Neuronal stem cell (in vitro differentiated cells): ENCODE measurements at regions not wholly inside any gene's neighbourhood (a gene's known extent, or its start where the extent isn't known, plus 50 kb on each side); places are given as distances from the start of the nearest gene placed in this dataset.

Source experiments
- DNase-seq: peaks from one replicate; pipeline ENCODE4 v3.0.0-alpha.2; 2013; ENCODE audit warnings: low spot score
- H2AFZ ChIP-seq: one replicate; pipeline ENCODE4 v1.6.1; 2013; ENCODE audit warnings: mild to moderate bottlenecking, low read length, inconsistent platforms
- H2AK5ac ChIP-seq: 2 replicates; pipeline ENCODE4 v1.6.1; 2013; ENCODE audit warnings: low read depth, mild to moderate bottlenecking, inconsistent platforms, low read length, moderate library complexity, mixed read lengths
- H2BK120ac ChIP-seq: 2 replicates; pipeline ENCODE4 v1.6.1; 2013; ENCODE audit warnings: low read depth, mild to moderate bottlenecking, inconsistent platforms, low read length, moderate library complexity, mixed read lengths
- H2BK12ac ChIP-seq: one replicate; pipeline ENCODE4 v1.6.1; 2013; ENCODE audit warnings: low read length, inconsistent platforms
- H2BK15ac ChIP-seq: 2 replicates; pipeline ENCODE4 v1.6.1; 2013; ENCODE audit warnings: mild to moderate bottlenecking, low read length, inconsistent platforms, mixed read lengths
- H2BK5ac ChIP-seq: one replicate; pipeline ENCODE4 v1.6.1; 2013; ENCODE audit warnings: inconsistent platforms, mild to moderate bottlenecking, low read length, moderate library complexity
- H3K14ac ChIP-seq: one replicate; pipeline ENCODE4 v1.6.1; 2013; ENCODE audit warnings: low read length, inconsistent platforms
- H3K18ac ChIP-seq: 2 replicates; pipeline ENCODE4 v1.6.1; 2013; ENCODE audit warnings: low read length, inconsistent platforms
- H3K23ac ChIP-seq: 2 replicates; pipeline ENCODE4 v1.6.1; 2013; ENCODE audit warnings: low read depth, mild to moderate bottlenecking, mixed read lengths, low read length, inconsistent platforms; ENCODE audit not compliant: poor library complexity
- H3K27ac ChIP-seq: replicated peaks from 3 replicates; pipeline ENCODE4 v1.5.1; 2013; ENCODE audit warnings: low read length, inconsistent platforms
- H3K27me3 ChIP-seq, 3 experiments: 2 replicates each; pipeline ENCODE4 v1.6.1; 2013; ENCODE audit warnings: low read length in 3 of 3, mild to moderate bottlenecking in 2 of 3, inconsistent platforms in 1 of 3, low read depth in 1 of 3, mixed read lengths in 1 of 3, moderate library complexity in 1 of 3; ENCODE audit not compliant: control insufficient read depth in 3 of 3, insufficient read depth in 3 of 3
- H3K36me3 ChIP-seq, 2 donors: replicated peaks in 1 of 2; 2 replicates each; pipeline ENCODE4 v1.6.1; 2013; ENCODE audit warnings: low read length in 2 of 2; ENCODE audit not compliant: control insufficient read depth in 2 of 2, insufficient read depth in 2 of 2
- H3K4ac ChIP-seq: 2 replicates; pipeline ENCODE4 v1.6.1; 2013; ENCODE audit warnings: inconsistent platforms, mild to moderate bottlenecking, low read length, moderate library complexity
- H3K4me1 ChIP-seq, 2 donors: 1 replicate in 1 of 2; 2 replicates in 1 of 2; pipeline ENCODE4 v1.6.1; 2013; ENCODE audit warnings: low read length in 2 of 2, low read depth in 1 of 2; ENCODE audit not compliant: control insufficient read depth in 2 of 2, insufficient read depth in 1 of 2
- H3K4me2 ChIP-seq: one replicate; pipeline ENCODE4 v1.6.1; 2013; ENCODE audit warnings: mild to moderate bottlenecking, low read length, inconsistent platforms; ENCODE audit not compliant: insufficient read depth, poor library complexity, severe bottlenecking
- H3K4me3 ChIP-seq, 2 donors: 2 replicates each; pipeline ENCODE4 v1.5.1; 2013; ENCODE audit warnings: low read length in 2 of 2, mild to moderate bottlenecking in 2 of 2, inconsistent platforms in 1 of 2, moderate library complexity in 1 of 2
- H3K79me1 ChIP-seq: one replicate; pipeline ENCODE4 v1.6.1; 2013; ENCODE audit warnings: low read depth, mild to moderate bottlenecking, inconsistent platforms, low read length, moderate library complexity
- H3K9ac ChIP-seq: one replicate; pipeline ENCODE4 v1.6.1; 2013; ENCODE audit warnings: mild to moderate bottlenecking, low read depth, low read length, inconsistent platforms; ENCODE audit not compliant: poor library complexity
- H3K9me3 ChIP-seq, 2 donors: replicated peaks in 1 of 2; 2 replicates each; pipeline versions ENCODE3 to v1.6.1; 2013; ENCODE audit warnings: low read length in 2 of 2, mild to moderate bottlenecking in 2 of 2, inconsistent platforms in 1 of 2, low read depth in 1 of 2, mixed read lengths in 1 of 2, moderate library complexity in 1 of 2; ENCODE audit not compliant: control insufficient read depth in 2 of 2, insufficient read depth in 1 of 2
- H4K8ac ChIP-seq: one replicate; pipeline ENCODE4 v1.6.1; 2013; ENCODE audit warnings: low read depth, mild to moderate bottlenecking, inconsistent platforms, low read length, moderate library complexity
- H4K91ac ChIP-seq: one replicate; pipeline ENCODE4 v1.6.1; 2013; ENCODE audit warnings: low read length, low read depth, mild to moderate bottlenecking, inconsistent platforms; ENCODE audit not compliant: poor library complexity
- WGBS, 2 donors: extraction: QIAGEN DNeasy Blood & Tissue Kit; methylation state at CpG; one replicate each; pipeline ENCODE4 v1.1.7; 2013; ENCODE audit warnings: missing lambda C conversion rate in 2 of 2, mixed read lengths in 1 of 2; ENCODE audit not compliant: insufficient read length in 2 of 2, insufficient replicate concordance in 1 of 2; ENCODE audit errors: extremely low coverage in 2 of 2; 5-methylcytosine and 5-hydroxymethylcytosine counted together

GRCh38 chr1:168789501-168789900, 60.5 kb upstream of the DPT start:
- DNase-seq = no peak
- Histone ChIP-seq H3K4ac (no peak overlapping the region), H2BK5ac (no peak overlapping the region)

GRCh38 chr1:168792142-168792541, 63.1 kb upstream of the DPT start:
- WGBS, 2 donors = no CpG with 5 or more reads among the region's 3 CpGs
- Histone ChIP-seq H3K4me1 (no peaks in the 10 kb centered on the region), H3K18ac (no peak overlapping the region), H3K23ac (no peak overlapping the region), H3K9ac (no peak overlapping the region), H2BK120ac (no peak overlapping the region), H3K36me3 (no peaks in the 10 kb centered on the region), H2BK5ac (no peak overlapping the region), H3K4me3 (no peak overlapping the region), H3K9me3 (no peaks in the 10 kb centered on the region), H3K27me3 (no peaks in the 10 kb centered on the region), H3K27ac (no peak overlapping the region), H3K4ac (no peak overlapping the region), H2AK5ac (no peak overlapping the region), H3K4me2 (no peak overlapping the region), H2BK15ac (no peak overlapping the region), H4K91ac (no peak overlapping the region), H3K79me1 (no peaks in the 10 kb centered on the region), H4K8ac (no peak overlapping the region), H2AFZ (no peak overlapping the region), H2BK12ac (no peak overlapping the region), H3K14ac (no peak overlapping the region)
- no peak for DNase-seq

More at GRCh38 chr1:168789501-168789900, 60.5 kb upstream of the DPT start:
- Histone ChIP-seq H4K8ac (no peak overlapping the region), H3K9ac (no peak overlapping the region), H3K4me3 (no peak overlapping the region), H3K79me1 (no peaks in the 10 kb centered on the region), H2BK15ac (no peak overlapping the region), H3K9me3 (no peaks in the 10 kb centered on the region), H3K4me1 (no peaks in the 10 kb centered on the region), H3K23ac (no peak overlapping the region), H3K14ac (no peak overlapping the region), H2BK120ac (no peak overlapping the region), H3K36me3 (no peaks in the 10 kb centered on the region), H2BK12ac (no peak overlapping the region), H4K91ac (no peak overlapping the region), H2AFZ (no peak overlapping the region), H3K27me3 (no peaks in the 10 kb centered on the region), H3K4me2 (no peak overlapping the region), H3K27ac (no peak overlapping the region), H2AK5ac (no peak overlapping the region), H3K18ac (no peak overlapping the region)
- WGBS, 2 donors = 100% methylated on average over 1 of the region's 2 CpGs; no CpG with 5 or more reads in 1 of the 2 donors

- no CpG with 5 or more reads among the region's 2 CpGs for WGBS, 2 donors
- no peak overlapping the region for H2BK120ac ChIP-seq
Observed at GRCh38 chr1:168792592-168793125, 63.7 kb upstream of the DPT start.

GRCh38 chr1:168794057-168794456, 65.1 kb upstream of the DPT start:
- no peak overlapping the region for H2BK12ac ChIP-seq
- no peak overlapping the region for H2BK5ac ChIP-seq
- H3K4me3 ChIP-seq = no peak overlapping the region
- H3K4me1 ChIP-seq = no peaks in the 10 kb centered on the region
- no peak for DNase-seq
- no peak overlapping the region for H3K4ac ChIP-seq
- no peaks in the 10 kb centered on the region for H3K9me3 ChIP-seq
- no peak overlapping the region for H3K14ac ChIP-seq
- H3K36me3 ChIP-seq = no peaks in the 10 kb centered on the region
- H4K8ac ChIP-seq = no peak overlapping the region
- no peak overlapping the region for H3K23ac ChIP-seq
- no CpG with 5 or more reads among the region's 6 CpGs for WGBS, 2 donors
- H2AK5ac ChIP-seq = no peak overlapping the region
- no peak overlapping the region for H3K18ac ChIP-seq
- no peak overlapping the region for H3K4me2 ChIP-seq
- H4K91ac ChIP-seq = no peak overlapping the region
- H3K9ac ChIP-seq = no peak overlapping the region
- H3K27ac ChIP-seq = no peak overlapping the region
- no peaks in the 10 kb centered on the region for H3K27me3 ChIP-seq
- no peaks in the 10 kb centered on the region for H3K79me1 ChIP-seq
- H2AFZ ChIP-seq = no peak overlapping the region
- no peak overlapping the region for H2BK120ac ChIP-seq
- H2BK15ac ChIP-seq = no peak overlapping the region

More at GRCh38 chr1:168792592-168793125, 63.7 kb upstream of the DPT start:
- Histone ChIP-seq H3K36me3 (no peaks in the 10 kb centered on the region), H3K4me3 (no peak overlapping the region), H4K8ac (no peak overlapping the region), H3K4ac (no peak overlapping the region), H3K23ac (no peak overlapping the region), H3K18ac (no peak overlapping the region), H3K27ac (no peak overlapping the region), H3K9me3 (no peaks in the 10 kb centered on the region), H3K9ac (no peak overlapping the region), H3K4me1 (no peaks in the 10 kb centered on the region), H3K4me2 (no peak overlapping the region), H2BK15ac (no peak overlapping the region), H2AK5ac (no peak overlapping the region), H3K79me1 (no peaks in the 10 kb centered on the region), H2BK12ac (no peak overlapping the region), H4K91ac (no peak overlapping the region), H3K27me3 (no peaks in the 10 kb centered on the region), H2AFZ (no peak overlapping the region), H3K14ac (no peak overlapping the region), H2BK5ac (no peak overlapping the region)
- no peak for DNase-seq
